LNCAP (cell line): ENCODE measurements at regions not wholly inside any gene's neighbourhood (a gene's known extent, or its start where the extent isn't known, plus 50 kb on each side); places are given as distances from the start of the nearest gene placed in this dataset.

ENCODE experiments used
- CTCF ChIP-seq: fragments of 450-650 bp; IDR thresholded peaks from 2 replicates; pipeline ENCODE4 v1.5.1; 2017; ENCODE audit warnings: mild to moderate bottlenecking

DNA sequence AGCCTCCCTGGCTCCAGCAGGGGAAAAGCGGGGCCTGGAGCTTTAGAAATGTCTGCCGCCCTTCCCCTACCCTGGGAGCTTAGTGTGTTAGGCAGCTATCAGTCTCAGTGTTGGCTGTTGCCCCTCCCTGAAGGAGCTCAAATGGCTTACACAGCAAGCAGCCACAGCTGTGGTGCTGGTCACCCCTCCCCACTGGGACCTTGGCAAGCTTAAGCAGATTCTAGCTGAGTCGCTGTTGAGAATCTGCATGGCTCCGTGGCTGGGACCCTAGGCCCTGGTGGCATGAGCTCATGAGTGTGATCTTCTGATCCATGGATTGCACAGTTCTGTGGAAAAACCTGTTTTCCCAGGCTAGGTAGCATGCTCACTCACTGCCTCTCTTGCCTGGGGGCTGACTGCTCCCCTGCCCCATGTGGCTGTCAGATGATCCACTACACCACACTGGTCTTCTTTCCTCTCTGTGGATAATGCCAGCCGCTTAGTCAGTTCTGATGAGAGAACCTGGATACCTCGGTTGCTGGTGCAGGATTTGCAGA, 714.0 kb downstream of the MAFB start:
- no peak for TF ChIP-seq CTCF

- no peak for TF ChIP-seq CTCF
Measured at GRCh38 chr20:39968495-39968894, 720.5 kb downstream of the MAFB start.

DNA sequence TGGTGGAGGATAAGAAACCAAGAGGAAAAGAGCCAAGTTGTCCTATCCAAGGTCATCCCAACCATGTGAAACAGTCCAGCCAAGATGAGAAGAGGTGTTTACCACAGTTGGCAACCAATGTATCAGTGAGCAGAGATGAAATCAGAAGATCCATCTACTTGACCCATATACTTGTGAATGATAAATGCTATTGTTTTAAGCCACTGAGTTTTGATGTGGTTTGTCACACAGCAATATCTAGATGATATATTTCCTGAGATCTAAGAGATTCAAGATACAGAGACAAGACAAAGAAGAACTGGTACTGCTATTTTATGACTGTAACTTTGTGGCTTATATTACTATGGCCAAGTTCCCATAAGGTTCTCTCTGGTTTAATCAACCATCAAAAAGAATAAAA, 721.2 kb downstream of the MAFB start:
- no peak for TF ChIP-seq CTCF

- no peak for TF ChIP-seq CTCF
Measured at GRCh38 chr20:39961637-39962244, 727.3 kb downstream of the MAFB start.

DNA sequence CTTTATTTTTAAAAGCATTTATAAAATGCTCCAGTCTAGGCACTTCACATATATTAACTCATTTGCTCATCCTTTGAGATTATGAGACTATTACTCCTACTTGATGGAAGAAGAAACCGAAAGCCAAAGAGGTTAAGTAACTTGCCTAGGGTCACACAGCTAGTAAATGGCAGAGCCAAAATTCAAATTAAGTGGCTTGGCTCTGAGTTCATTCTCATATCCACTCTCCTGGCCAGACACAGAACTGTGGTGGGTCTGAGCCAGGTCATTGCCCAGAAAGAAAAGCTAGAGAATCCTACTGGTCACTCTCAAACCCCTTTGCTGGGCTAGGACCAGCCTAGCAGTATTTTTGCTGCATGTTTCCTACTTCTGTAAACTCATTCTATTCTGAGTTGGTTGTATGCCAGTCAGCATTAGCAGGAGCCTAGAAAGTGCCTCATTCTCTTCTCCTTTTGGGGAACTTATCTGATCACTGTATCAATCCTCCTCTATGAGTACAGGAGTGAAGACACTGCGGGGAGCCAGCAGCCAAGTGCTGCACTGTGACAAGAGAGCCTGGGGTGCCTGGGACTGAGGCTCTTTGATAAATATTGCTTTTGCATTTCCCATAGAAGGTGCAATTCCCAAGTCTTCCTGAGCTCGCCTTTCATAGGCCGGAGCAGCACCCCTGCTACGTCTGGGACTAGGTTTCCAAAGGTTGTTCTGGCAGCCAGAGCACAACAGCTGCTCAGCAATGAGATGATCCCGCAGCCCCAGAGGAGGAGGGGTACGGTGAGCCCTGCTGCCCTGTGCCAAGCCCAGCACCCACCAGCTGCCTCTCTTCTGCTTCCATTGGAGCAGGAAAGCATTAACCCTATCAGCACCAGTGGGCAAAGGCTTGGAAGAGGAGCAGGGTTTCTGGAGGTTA, 728.3 kb downstream of the MAFB start:
- no peak for TF ChIP-seq CTCF

DNA sequence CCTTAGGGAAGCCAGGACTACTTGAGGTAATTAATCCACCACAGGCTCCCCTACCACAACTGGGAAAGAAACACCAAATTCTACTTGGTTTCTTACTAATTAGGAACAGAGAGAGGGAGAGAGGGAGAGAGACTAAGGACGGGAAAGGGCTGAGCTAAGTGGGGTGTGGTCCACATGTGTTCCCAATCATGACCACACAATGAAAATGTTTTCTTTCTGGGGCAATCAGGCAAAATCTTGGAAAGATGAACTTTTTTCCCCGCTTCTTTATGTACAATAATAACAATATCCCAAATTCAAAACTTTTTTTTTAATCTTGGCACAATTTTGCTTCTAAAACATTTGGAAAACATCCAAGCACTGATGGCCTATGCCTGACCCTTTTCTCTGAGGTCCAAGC, 734.4 kb downstream of the MAFB start:
- TF ChIP-seq CTCF = no peak

GRCh38 chr20:39946931-39947330, 742.1 kb downstream of the MAFB start:
- TF ChIP-seq CTCF = no peak
